ENCODE measurements at regions not wholly inside any gene's neighbourhood (a gene's known extent, or its start where the extent isn't known, plus 50 kb on each side); places are given as distances from the start of the nearest gene placed in this dataset.
A peak's percentile ranks its signal among the peaks of the same experiment; 100 is the strongest.

DNA sequence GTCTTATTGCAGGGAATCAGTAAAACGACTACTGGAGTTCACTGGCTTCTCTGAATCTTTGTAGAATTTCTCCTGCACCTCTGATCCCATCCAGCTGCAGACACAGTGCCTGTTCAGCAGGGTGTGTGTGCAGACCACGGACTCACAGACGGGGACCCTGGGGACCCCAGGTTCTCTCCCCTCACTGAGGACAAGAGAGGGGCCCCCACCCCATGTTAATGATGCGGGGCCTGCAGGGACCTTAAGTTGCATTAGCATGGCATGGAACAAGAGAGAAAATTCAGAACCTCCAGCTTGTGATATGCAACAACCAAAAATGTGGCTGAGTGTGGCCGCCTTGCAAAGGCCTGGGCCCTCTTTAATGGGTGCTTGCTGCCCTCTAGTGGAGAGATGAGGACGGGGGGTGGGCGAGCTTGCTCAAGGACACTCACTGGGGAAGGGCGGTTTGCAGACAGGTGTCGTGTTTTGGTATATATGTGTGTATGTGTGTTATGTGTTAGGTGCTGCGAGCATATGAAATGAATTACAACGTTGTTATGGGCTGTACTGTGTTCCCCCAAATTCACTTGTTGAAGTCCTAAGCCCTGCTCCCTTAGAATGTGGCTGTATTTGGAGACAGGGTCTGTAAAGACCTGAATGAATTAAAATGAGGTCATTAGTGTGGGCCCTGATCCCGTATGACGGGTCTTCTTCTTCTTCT is 84.4 kb upstream of the SEPTIN5 start (continued):
- TF ChIP-seq ZNF764 (CRISPR knock-in tag; IDR thresholded peaks at IDR 0.05; ENCODE audit: low read depth), result 0 out of 2 replicates have a peak, but pooled peaks have one; percentile 72
- no peak for TF ChIP-seq WHSC1 (IDR thresholded peaks at IDR 0.05; ENCODE audit: low read length)
- TF ChIP-seq HDGF (IDR thresholded peaks at IDR 0.05), result peak; percentile 98
- no peak for TF ChIP-seq PHTF2 (CRISPR knock-in tag; IDR thresholded peaks at IDR 0.05)
- no peak for TF ChIP-seq CBX1 (IDR thresholded peaks at IDR 0.05; ENCODE audit: low read depth)
- peak; percentile 15 to 39; a peak in 1 of 4 replicates for TF ChIP-seq NRF1 (conservative IDR thresholded peaks at IDR 0.05 in 1 of 2, IDR thresholded peaks at IDR 0.05 in 1 of 2)
- TF ChIP-seq, protein P1, sequence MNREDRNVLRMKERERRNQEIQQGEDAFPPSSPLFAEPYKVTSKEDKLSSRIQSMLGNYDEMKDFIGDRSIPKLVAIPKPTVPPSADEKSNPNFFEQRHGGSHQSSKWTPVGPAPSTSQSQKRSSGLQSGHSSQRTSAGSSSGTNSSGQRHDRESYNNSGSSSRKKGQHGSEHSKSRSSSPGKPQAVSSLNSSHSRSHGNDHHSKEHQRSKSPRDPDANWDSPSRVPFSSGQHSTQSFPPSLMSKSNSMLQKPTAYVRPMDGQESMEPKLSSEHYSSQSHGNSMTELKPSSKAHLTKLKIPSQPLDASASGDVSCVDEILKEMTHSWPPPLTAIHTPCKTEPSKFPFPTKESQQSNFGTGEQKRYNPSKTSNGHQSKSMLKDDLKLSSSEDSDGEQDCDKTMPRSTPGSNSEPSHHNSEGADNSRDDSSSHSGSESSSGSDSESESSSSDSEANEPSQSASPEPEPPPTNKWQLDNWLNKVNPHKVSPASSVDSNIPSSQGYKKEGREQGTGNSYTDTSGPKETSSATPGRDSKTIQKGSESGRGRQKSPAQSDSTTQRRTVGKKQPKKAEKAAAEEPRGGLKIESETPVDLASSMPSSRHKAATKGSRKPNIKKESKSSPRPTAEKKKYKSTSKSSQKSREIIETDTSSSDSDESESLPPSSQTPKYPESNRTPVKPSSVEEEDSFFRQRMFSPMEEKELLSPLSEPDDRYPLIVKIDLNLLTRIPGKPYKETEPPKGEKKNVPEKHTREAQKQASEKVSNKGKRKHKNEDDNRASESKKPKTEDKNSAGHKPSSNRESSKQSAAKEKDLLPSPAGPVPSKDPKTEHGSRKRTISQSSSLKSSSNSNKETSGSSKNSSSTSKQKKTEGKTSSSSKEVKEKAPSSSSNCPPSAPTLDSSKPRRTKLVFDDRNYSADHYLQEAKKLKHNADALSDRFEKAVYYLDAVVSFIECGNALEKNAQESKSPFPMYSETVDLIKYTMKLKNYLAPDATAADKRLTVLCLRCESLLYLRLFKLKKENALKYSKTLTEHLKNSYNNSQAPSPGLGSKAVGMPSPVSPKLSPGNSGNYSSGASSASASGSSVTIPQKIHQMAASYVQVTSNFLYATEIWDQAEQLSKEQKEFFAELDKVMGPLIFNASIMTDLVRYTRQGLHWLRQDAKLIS (CRISPR knock-in tag; IDR thresholded peaks at IDR 0.05), result no peak
- TF ChIP-seq ERF (CRISPR knock-in tag; IDR thresholded peaks at IDR 0.05), result peak; percentile 80; the same call in 1 of the 2 replicates
- TF ChIP-seq, protein P2, sequence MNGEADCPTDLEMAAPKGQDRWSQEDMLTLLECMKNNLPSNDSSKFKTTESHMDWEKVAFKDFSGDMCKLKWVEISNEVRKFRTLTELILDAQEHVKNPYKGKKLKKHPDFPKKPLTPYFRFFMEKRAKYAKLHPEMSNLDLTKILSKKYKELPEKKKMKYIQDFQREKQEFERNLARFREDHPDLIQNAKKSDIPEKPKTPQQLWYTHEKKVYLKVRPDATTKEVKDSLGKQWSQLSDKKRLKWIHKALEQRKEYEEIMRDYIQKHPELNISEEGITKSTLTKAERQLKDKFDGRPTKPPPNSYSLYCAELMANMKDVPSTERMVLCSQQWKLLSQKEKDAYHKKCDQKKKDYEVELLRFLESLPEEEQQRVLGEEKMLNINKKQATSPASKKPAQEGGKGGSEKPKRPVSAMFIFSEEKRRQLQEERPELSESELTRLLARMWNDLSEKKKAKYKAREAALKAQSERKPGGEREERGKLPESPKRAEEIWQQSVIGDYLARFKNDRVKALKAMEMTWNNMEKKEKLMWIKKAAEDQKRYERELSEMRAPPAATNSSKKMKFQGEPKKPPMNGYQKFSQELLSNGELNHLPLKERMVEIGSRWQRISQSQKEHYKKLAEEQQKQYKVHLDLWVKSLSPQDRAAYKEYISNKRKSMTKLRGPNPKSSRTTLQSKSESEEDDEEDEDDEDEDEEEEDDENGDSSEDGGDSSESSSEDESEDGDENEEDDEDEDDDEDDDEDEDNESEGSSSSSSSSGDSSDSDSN (IDR thresholded peaks at IDR 0.05; ENCODE audit: borderline replicate concordance in 1 of 2, low read depth in 2 of 2, low read length in 2 of 2), result 0 out of 4 replicates have a peak, but pooled peaks of 1 of the 2 experiments have one; percentile 65
- no peak for TF ChIP-seq FOXK1 (CRISPR knock-in tag; IDR thresholded peaks at IDR 0.05; ENCODE audit: borderline replicate concordance)
- TF ChIP-seq, protein P3, sequence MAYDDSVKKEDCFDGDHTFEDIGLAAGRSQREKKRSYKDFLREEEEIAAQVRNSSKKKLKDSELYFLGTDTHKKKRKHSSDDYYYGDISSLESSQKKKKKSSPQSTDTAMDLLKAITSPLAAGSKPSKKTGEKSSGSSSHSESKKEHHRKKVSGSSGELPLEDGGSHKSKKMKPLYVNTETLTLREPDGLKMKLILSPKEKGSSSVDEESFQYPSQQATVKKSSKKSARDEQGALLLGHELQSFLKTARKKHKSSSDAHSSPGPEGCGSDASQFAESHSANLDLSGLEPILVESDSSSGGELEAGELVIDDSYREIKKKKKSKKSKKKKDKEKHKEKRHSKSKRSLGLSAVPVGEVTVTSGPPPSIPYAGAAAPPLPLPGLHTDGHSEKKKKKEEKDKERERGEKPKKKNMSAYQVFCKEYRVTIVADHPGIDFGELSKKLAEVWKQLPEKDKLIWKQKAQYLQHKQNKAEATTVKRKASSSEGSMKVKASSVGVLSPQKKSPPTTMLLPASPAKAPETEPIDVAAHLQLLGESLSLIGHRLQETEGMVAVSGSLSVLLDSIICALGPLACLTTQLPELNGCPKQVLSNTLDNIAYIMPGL (CRISPR knock-in tag; IDR thresholded peaks at IDR 0.05), result peak; percentile 73
- TF ChIP-seq, protein P4, sequence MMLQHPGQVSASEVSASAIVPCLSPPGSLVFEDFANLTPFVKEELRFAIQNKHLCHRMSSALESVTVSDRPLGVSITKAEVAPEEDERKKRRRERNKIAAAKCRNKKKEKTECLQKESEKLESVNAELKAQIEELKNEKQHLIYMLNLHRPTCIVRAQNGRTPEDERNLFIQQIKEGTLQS (IDR thresholded peaks at IDR 0.05), result no peak; the same call in 1 of the 2 replicates
- TF ChIP-seq, protein P4 (CRISPR knock-in tag; conservative IDR thresholded peaks at IDR 0.05), result peak; percentile 91
- TF ChIP-seq FOS (IDR thresholded peaks at IDR 0.05; ENCODE audit: extremely low read depth, insufficient read length), result no peak
- peak; percentile 100 for TF ChIP-seq SMC3 (conservative IDR thresholded peaks at IDR 0.05; ENCODE audit: insufficient read depth, low read depth, low read length)
- no peak for TF ChIP-seq EWSR1 (IDR thresholded peaks at IDR 0.05; ENCODE audit: borderline replicate concordance, low read depth, partially characterized antibody)
- TF ChIP-seq HDAC8 (tag; IDR thresholded peaks at IDR 0.05), result peak; percentile 81
- peak; percentile 49 for TF ChIP-seq TEAD4 (IDR thresholded peaks at IDR 0.05; ENCODE audit: low read length)
- no peak for TF ChIP-seq TEAD4 (CRISPR knock-in tag; IDR thresholded peaks at IDR 0.05; ENCODE audit: borderline replicate concordance)
